GM12891 (cell line): ENCODE measurements at regions not wholly inside any gene's neighbourhood (a gene's known extent, or its start where the extent isn't known, plus 50 kb on each side); places are given as distances from the start of the nearest gene placed in this dataset.

ENCODE experiments used
- POLR2A ChIP-seq: IDR thresholded peaks from 2 replicates; pipeline ENCODE4 v1.6.1; 2011; ENCODE audit warnings: low read depth, low read length, control low read depth
- POLR2AphosphoS5 ChIP-seq: IDR thresholded peaks from 2 replicates; pipeline ENCODE4 v1.6.1; 2011; ENCODE audit warnings: low read depth, low read length, control low read depth

- TF ChIP-seq POLR2A (no peak), POLR2AphosphoS5 (no peak)
Observed at GRCh38 chr1:187933562-187934419, 1105.0 kb downstream of the PLA2G4A start.
